NK-92 treated with Interleukin-12 subunit alpha and Interleukin-12 subunit beta, amount 100 ng/mL, for 24 hours (cell line): ENCODE measurements at regions not wholly inside any gene's neighbourhood (a gene's known extent, or its start where the extent isn't known, plus 50 kb on each side); places are given as distances from the start of the nearest gene placed in this dataset.

Experiments used
- DNase-seq: peaks from one replicate; lab custom pipeline; 2025; lab: John Stamatoyannopoulos, UW

DNA sequence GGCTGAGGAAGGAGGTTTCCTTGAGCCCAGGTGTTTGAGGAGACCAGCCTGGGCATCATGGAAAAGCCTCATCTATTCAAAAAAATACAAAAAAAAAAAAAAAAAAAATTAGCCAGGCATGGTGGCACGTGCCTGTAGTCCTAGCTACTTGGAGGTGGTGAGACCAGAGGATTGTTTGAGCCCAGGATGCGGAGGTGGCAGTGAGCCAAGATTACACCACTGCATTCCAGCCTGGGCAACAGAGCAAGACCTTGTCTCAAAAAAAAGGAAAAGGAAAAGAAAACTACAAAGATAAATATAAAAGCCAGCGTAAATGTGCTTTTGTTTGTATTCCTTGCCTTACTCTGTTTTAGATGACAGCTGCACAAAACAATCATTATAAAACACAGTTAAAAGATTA is 2249.2 kb upstream of the C9orf72 start:
- DNase-seq: no peak

DNA sequence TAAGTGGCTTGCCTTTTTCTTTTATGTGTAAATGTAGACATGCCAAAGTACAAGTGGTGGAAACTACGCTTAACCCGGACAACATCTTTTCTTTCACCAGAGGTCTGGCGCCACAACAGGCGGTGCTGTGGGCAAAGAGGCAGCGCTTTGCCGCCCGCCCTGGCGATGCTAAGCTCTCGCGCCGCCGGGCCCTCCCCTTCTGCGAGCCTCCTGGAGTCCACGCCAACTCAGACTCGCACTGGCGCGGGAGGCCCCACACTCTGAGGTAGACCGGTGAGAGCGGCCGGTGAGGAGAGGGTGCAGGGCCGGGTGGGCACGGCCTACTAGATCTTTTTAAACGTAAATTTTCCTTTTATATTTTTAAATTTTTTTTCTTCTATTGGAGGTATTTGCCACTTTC is 2253.1 kb upstream of the C9orf72 start:
- DNase-seq: no peak

DNA sequence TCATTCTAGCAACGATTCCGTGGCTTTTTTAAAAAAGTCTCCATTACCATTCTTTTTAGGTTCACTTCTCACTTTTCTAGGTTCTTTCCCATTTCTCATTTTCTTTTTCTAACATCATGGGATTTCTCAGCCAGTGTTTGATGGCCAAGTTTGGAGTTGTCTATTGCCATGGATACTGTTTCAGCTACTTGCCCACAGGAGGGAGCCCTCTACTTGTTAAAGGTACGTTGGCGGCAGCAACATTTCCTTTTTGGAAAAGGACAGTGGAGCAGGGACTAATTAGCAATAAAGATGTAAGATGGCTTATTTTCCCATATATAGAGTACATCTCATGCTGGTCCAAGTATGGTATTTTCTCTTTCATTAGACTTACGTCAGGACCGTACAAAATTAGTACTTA is 2257.5 kb upstream of the C9orf72 start:
- DNase-seq: no peak

DNA sequence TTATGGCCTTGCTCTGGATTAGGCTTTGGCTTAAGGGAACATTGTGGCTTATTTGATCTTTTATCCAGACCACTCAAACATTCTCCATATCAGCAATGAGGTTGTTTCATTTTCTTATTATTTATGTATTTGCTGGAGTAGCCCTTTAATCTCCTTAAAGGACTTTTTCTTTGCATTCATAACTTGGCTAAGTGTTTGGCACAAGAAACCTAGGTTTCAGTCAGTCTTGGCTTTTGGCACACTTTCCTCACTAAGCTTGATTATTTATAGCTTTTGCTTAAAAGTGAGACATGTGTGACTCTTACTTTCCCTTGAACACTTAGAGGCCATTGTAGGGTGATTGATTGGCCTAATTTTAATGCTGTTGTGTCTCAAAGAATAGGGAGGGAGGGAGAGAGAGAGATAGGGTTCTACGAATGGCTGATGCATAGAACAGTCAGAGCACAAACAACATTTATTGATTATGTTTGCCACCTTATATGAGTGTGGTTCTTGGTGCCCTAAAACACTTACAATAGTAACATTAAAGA is 2265.3 kb upstream of the C9orf72 start:
- no peak for DNase-seq

DNA sequence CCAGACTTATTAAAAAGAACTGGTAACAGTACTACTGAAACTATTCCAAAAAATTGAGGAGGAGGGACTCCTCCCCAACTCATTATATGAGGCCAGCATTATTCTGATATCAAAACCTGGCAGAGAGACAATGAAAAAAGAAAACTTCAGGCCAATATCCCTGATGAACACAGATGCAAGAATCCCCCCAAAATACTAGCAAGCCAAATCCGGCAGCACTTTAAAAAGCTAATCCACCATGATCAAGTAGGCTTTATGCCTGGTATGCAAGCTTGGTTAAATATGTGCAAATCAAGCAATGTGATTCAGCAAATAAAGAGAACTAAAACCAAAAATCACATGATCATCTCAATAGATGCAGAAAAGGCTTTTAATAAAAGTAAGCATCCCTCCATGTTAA is 2271.0 kb upstream of the C9orf72 start:
- DNase-seq: no peak

DNA sequence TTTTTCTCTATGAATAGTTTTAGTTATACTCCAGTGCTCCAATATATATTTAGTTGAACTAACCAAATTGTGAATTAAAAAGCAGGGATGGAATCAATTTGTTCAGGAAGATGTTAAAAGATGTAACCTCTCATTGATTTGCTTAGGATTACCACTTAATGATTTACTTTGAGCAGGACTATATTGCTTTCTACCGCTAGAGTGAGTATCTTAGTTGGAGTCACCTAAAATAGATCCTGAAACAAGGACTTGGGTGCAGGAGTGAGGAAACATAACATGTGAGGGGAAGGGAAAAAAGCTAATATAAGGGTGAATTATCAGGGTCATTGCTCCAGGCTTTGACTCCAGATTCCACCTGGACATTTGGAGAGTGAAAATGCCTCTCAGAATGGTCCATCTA is 2277.4 kb upstream of the C9orf72 start:
- DNase-seq: no peak

DNA sequence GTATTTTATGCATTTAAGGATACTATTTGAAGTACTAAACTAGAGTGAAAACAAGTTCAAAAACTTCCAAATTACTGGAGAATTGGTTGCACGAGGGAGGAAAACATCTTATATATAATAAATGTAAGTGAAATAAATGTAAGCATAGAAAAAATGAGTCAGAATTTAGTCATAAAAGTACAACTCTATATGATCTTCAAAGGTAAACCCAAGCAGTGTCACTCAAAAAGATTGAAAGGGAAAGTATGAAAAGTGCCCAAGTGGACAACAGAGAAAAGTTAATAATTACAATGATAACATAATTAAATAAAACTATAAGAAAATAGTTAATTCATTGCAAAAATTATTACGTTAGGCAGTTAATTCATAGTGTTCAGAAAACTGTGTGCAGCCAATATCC is 2288.5 kb upstream of the C9orf72 start:
- DNase-seq: no peak

DNA sequence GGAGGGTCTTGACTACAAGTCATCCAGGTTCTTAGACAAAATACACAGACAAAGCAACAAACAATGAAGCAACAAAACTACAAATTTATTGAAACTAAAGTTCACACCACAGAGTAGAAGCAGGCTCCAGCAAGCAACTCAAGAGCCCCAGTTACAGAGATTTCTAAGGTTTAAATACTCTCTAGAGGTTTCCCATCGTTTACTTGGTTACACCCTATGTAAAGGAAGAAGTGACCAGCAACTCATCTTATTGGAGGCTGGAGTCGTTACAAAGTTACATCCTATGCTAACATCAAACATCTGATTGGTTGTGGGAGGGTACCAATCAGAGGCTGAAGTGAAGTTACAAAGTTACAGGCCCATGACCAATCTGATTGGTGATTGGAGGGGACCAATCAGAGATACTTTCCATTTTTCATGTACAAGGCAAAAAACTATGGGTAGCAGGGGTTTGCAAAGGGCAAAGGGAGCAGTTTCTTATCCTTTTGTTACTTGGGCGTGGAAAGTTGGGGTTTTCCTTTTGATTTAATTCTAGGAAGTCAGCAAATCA is 2292.6 kb upstream of the C9orf72 start:
- DNase-seq: no peak

DNA sequence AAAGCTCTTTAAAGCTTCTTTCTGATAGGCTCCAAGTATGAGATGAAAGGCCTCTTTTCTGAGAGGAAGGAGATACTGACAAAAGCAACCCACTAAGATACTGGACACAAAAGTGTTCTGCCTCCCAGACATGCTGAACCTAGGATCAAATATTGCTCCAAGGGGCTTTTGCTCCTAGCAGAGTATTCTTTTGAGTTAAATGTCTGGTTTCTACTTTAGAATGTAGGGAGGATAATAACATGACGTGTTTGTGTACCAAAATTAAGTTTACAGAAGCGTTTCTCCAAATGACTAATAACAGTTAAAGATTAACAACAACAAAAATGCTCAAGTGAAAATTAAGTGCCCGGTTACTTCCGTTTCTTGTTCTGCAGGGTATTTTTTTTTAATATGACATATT is 2293.3 kb upstream of the C9orf72 start:
- no peak for DNase-seq

DNA sequence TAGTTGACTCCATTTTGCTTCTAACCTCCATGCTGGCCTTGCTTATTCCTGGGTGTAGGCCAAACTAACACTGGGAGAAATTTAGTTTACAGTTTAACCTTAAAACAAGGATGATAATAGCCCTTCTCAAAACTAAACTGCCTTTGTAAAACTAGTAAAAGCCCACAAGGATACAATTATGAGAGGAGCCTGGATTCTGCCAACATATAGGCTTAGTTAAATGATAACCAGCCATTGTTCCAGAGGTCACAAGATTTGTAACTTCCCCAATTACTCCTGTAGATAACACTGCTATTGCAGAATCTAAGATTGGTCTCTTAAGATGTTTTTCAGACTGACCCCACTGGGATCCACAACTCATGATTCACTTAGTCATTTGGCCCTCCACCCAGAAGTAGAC is 2300.3 kb upstream of the C9orf72 start:
- DNase-seq: no peak

DNA sequence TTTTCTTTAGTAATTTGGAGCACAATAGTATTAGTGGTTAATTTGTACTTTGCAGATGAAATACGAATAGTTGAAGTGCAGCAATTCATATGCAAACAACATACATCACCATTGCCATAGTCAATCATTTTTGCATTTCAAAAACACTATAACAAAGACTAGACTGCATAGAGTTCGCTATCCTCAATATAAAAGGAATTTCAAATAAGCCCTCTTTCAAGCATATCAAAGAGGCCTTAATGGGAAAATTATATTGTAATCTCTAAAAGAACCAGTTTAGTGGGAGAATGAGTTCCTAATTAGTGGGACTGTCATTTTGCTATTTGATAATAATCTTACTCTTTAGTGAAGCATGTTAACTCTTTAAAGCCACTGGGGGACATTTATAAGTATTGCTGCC is 2302.3 kb upstream of the C9orf72 start:
- no peak for DNase-seq

DNA sequence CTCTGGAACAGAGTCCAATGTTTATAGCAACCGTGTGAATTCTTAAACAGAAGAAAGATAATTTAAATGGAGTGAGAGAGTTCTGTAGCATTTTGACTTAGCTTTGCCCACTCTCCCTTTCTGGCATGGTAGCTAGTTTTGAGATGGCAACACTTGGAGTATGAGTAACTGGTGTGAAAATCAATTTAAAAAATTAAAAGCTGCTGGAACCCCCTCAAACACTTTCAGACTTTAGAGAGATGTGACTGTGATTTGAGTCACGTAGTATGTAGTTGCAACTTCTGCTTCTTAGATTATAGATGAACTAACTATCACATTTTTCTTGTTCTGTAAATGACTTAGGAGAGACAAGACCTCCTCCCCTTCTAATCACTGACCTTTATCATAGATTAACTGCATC is 2309.5 kb upstream of the C9orf72 start:
- DNase-seq: no peak

DNA sequence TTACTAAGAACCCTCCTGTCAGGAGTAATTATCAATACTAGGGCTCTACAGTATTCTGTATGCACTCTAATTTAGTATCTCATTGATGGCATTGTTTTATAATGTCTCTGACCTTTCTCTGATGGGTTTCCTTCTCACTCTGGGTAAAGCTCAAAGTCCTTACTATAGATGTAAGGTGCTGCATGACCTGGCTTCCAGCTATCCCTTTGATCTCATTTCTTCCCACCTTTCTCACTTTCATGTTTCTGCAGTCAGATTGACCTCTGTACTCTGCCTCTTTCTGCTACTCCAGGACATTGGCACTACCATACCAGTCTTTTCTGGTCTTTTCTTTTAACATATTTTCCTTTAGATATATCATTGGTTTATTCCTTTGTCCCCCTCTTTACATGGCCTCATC is 2332.8 kb upstream of the C9orf72 start:
- no peak for DNase-seq

DNA sequence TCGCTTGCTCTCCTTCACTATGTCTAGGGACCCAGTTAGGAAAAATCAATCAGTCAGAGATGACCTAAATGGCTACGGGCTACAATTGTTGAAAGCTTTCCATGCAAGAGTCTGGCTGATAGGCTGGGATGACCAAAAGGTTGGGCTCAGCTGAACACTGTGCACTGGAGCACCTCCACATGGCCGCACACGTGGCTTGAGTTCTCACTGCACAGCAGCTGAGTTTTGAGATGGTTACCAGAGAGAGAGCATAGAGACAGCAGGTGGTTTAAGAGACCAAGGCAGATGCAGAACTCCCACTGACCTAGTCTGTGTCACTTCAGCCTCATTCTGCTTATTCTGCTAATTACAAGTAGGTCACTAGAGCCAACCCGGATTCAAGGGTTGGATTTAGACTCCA is 2354.8 kb upstream of the C9orf72 start:
- DNase-seq: no peak

DNA sequence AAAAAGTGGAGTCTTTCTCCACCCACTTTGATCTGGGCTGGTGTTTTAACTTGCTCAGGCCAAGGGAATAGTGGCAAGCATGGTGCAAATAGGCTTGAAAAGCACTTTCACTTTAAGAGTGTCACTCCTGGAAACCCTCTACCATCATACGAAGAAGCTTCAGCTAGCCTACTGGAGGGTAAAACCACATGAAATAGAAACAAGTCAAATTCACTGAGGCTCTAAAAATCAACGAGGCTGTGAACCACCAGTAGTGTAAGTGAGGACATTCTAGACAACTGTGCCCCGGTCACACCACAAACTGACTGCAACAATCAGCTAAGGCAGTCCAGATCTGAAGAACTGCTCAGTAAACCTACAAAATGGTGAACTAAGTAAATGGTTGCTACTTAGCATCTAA is 2366.3 kb upstream of the C9orf72 start:
- no peak for DNase-seq

DNA sequence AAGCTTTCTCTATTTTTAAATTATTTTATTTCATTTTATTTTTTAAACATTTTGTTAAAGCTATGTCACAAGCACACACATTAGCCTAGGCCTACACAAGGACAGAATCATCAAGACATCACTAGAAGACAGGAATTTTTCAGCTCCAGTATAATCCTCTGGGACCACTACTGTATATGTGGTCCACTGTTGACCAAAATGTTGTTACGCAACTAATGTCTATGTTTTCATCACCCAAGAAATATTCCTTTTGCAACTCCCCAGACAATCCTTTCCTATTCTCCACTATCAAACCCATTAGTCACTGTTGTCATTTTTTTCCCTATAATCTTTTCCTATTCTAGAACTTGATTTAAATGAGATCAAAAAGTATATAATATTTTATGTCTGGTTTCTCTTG is 2371.7 kb upstream of the C9orf72 start:
- DNase-seq: no peak

DNA sequence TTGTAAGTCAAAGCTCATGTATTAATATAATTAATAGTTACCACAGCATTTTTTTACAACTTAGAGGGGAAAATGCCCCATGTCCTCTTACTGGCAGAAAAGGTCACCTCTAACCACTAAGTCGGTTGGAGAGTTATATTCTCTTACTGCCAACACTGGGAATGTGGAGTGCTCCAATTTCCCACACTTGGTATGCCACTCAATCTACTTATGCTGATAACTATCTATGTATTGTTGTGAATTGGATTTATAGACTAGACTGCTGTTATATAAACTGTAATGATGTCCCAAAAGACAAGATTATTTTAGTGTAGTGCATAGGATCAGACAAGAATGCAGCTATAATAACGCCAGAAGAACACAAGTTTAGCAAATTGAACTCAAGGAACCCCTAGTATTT is 2385.2 kb upstream of the C9orf72 start:
- no peak for DNase-seq

DNA sequence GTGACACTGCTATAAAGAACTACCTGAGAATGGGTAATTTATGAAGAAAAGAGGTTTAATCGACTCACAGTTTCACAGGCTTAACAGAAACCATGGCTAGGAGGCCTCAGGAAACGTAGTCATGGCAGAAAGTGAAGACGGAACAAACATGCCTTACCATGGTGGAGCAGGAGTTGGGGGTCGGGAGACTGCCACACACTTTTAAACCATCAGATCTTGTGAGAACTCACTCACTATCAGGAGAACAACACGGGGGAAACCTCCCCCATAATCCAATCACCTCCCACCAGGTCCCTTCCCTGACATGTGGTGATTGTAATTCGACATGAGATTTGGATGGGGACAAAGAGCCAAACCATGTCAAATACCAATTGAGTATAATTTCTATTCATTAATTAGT is 2392.6 kb upstream of the C9orf72 start:
- no peak for DNase-seq

DNA sequence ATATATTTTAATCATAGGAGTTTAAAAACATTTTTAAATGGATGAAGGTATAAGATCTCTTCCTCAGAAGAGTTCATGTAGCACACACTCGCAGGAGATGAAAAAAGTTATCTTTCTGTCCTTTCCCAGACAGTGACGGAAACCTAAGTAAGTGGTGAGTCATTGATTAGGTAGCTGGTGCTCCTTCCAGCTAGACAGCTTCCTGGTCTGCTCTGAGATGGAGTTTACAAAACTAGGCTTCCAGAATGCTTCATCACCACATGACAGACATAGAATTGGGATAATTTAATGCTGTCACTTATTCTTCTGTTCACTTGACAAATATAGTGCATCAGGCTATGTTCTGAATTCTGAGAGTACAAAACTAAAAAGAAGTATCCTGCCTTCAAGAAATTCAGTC is 2393.0 kb upstream of the C9orf72 start:
- no peak for DNase-seq

DNA sequence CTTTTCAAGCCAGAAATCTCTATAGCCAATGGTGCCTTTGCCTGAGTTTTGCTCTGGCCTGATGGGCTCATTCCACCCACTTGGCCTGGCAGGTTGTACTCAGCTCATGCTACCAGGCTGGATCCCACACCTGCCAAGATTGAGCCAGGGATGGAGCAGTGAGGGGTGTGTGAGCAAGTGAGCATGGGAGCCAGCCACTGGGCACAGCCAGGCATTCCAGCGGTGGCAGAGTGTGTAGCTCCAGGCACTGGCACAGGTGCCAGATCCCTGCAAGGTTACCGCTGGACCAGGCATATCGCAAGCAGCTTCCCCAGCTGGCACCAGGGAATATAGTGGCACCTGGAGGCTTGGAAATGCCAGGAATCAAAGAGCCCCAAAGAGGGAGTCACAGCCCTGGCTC is 2395.6 kb upstream of the C9orf72 start:
- no peak for DNase-seq

DNA sequence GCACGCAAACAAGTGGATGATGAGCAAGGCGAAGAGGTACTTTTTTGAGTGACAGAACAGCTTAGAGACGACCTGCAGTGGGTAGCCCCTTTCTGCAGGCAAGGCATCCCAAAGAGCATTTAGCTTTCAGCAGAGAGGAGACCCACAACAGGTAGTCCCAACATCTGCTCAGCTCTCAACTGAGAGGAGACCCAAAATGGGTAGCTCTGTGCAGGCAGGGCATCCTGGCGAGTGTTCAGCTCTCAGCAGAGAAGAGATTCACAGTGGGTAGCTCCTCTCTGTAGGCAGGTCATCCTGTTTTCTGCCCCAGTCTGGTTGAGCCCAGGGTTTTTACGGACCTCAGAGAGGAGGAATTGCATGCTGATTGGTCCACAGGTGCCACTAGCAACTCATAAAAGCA is 2396.1 kb upstream of the C9orf72 start:
- no peak for DNase-seq

DNA sequence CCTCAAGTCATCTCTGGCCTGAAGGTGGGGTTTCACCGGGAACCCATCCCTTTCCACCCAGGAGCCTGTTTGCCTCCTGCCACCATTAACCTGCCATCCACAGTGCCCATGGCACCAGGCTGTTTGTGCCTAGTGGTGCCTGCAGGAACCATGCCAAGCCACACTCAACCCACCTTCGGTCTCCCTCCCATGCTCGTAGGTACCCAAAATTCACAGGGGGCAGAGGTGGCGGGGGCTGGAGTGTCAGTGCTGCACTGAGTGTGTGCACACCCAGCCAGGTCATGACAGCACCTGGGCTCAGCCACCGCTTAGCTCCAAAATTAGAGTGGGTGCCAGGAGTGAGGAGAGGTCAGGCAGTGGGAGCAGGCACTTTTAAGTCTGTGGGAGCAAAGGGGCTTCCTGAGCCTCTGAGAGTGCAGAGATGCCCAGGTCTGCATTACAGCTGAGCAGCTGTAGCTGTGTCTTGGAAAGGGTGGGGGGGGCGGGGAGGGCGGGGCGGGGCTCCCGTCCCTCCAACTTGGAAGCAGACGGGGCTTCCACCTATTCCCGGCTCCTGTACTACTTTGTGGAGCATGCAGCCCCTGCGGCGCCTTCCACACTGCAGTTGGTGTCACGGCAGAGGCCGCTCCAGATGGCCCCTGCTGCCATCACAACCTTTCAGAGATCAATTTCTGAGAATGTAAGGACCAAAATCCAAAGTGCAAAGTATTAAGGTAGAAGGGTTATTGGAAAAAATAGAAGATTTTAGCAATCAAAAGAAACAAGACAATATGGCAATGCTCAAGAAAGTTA is 2396.8 kb upstream of the C9orf72 start:
- no peak for DNase-seq

DNA sequence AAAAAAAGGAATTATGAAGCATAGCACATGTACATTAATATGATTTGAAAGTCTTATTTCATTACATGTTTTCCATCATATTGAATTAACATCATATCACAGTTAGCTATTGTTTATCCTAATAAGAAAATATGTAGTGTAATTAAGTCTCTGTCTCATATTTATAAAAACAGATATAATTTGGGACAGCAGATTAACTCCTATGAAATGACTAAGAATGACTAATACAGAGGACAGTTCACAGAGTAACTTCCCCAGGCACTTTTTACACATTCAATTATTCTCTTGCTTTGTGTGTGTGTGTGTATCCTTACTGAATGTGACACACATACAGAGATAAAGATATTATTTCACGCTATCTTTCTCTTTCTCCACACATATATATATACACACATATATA is 2400.9 kb upstream of the C9orf72 start:
- DNase-seq: no peak

DNA sequence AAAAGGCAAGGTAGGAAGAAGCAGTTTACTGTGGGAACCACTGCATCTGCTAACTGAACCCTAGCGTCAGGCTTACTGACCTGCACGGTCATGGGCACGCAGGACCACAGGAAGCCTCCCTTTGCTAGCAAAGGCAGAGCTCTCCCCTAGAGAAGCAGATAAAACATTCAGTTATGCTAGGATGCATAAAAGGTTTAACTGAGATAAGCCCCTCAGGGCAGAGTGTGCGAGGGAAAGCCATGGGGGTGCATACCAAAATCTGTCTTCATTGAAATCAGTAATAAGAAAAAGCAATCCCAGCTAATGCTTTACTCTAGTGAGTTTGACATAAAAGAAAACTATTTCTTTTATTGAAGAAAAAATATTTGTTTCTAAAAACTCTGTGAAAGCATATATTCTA is 2403.7 kb upstream of the C9orf72 start:
- DNase-seq: no peak
